ENCODE measurements at regions not wholly inside any gene's neighbourhood (a gene's known extent, or its start where the extent isn't known, plus 50 kb on each side); places are given as distances from the start of the nearest gene placed in this dataset.

DNA sequence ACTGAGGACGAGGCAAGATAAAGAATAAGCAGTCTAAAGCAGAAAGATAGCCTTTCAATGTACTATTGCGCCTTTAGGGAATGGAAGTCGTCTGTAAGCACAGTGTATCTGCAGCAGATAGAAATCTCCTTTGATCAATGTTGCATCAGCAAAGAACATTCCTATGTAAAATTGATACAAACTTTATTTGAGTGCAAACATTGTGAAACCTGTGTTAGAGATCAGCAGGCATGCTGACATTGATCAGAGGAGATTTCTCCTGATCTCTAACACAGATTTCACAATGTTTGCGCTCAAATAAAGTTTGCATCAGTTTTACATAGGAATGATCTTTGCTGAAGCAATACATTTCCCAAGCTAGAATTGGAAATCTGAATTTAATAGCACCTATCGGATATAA is 1446.8 kb downstream of the MRPL39 start:
- DNase-seq (ENCODE audit: low read depth, low spot score) (no peak), FAIRE-seq (no peak)
- no peaks in the 10 kb centered on the region for H3K79me2 ChIP-seq (ENCODE audit: control insufficient read depth, insufficient read depth, low read length)
- H2AFZ ChIP-seq (ENCODE audit: control insufficient read depth, low read length) = no peak overlapping the region
- H3K27me3 ChIP-seq (ENCODE audit: control insufficient read depth, extremely low read depth, insufficient read depth, low read length) = no peaks in the 10 kb centered on the region
- no peaks in the 10 kb centered on the region for H3K36me3 ChIP-seq (ENCODE audit: control insufficient read depth in 2 of 2, extremely low read depth in 1 of 2, insufficient read depth in 2 of 2, low read length in 2 of 2)
- no peak overlapping the region for H3K4me2 ChIP-seq (ENCODE audit: control insufficient read depth, extremely low read depth, insufficient read depth, low read depth, low read length)
- dilution Hi-C loops (cut with MboI; ENCODE audit: extremely low pct_ligation_motif_present, low sequenced_read_pairs) = no loop called here
- no peak for TF ChIP-seq EZH2 (IDR thresholded peaks at IDR 0.05; ENCODE audit: low read length)
- TF ChIP-seq, protein P1, sequence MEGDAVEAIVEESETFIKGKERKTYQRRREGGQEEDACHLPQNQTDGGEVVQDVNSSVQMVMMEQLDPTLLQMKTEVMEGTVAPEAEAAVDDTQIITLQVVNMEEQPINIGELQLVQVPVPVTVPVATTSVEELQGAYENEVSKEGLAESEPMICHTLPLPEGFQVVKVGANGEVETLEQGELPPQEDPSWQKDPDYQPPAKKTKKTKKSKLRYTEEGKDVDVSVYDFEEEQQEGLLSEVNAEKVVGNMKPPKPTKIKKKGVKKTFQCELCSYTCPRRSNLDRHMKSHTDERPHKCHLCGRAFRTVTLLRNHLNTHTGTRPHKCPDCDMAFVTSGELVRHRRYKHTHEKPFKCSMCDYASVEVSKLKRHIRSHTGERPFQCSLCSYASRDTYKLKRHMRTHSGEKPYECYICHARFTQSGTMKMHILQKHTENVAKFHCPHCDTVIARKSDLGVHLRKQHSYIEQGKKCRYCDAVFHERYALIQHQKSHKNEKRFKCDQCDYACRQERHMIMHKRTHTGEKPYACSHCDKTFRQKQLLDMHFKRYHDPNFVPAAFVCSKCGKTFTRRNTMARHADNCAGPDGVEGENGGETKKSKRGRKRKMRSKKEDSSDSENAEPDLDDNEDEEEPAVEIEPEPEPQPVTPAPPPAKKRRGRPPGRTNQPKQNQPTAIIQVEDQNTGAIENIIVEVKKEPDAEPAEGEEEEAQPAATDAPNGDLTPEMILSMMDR (optimal IDR thresholded peaks at IDR 0.05 in 1 of 3, IDR thresholded peaks at IDR 0.05 in 1 of 3, conservative IDR thresholded peaks at IDR 0.05 in 1 of 3; ENCODE audit: extremely low read depth in 1 of 3, insufficient read depth in 2 of 3, low read length in 3 of 3) = no peak
- H3K27ac ChIP-seq (ENCODE audit: control insufficient read depth, insufficient read depth, low read length) = no peak overlapping the region
- H3K4me3 ChIP-seq (ENCODE audit: control insufficient read depth in 2 of 3, extremely low read depth in 1 of 3, insufficient read depth in 2 of 3, low read depth in 1 of 3, low read length in 3 of 3) = no peak overlapping the region
- no peaks in the 10 kb centered on the region for H3K9me3 ChIP-seq (ENCODE audit: control insufficient read depth, low read depth, low read length)
- no peaks in the 10 kb centered on the region for H3K4me1 ChIP-seq (ENCODE audit: control insufficient read depth, extremely low read depth, insufficient read depth, low read length)
- no peak overlapping the region for H3K9ac ChIP-seq (ENCODE audit: control insufficient read depth, extremely low read depth, insufficient read depth, low read length)
- H3K9me1 ChIP-seq (ENCODE audit: control insufficient read depth, extremely low read depth, insufficient read depth, low read length) = no peaks in the 10 kb centered on the region
- H4K20me1 ChIP-seq (ENCODE audit: control insufficient read depth, extremely low read depth, insufficient read depth, low read length) = no peaks in the 10 kb centered on the region

DNA sequence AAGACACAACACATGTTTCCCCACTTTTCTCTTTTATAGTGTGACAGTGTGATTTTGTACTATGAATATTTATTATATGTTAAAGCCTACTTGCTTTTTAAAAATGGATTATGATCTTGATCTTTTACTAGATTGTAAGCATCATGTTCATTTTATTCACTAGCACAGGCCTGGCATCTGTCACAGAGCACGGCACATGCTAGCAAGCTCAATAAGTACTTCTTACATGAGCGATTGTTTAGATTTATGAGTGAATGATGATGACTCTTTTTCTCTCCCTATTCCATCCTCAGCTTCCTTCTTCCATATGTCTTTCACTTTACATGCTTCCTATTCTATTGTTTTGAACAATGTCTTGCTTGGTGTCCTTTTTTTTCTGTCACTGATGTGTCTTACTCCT is 1454.1 kb downstream of the MRPL39 start:
- dilution Hi-C loops (cut with MboI; ENCODE audit: extremely low pct_ligation_motif_present, low sequenced_read_pairs) = no loop called here
- H3K36me3 ChIP-seq (ENCODE audit: control insufficient read depth in 2 of 2, extremely low read depth in 1 of 2, insufficient read depth in 2 of 2, low read length in 2 of 2) = no peaks in the 10 kb centered on the region
- no peak overlapping the region for H3K4me2 ChIP-seq (ENCODE audit: control insufficient read depth, extremely low read depth, insufficient read depth, low read depth, low read length)
- DNase-seq (ENCODE audit: low read depth, low spot score) = no peak
- no peaks in the 10 kb centered on the region for H3K27me3 ChIP-seq (ENCODE audit: control insufficient read depth, extremely low read depth, insufficient read depth, low read length)
- no peak for FAIRE-seq
- no peaks in the 10 kb centered on the region for H3K4me1 ChIP-seq (ENCODE audit: control insufficient read depth, extremely low read depth, insufficient read depth, low read length)
- H3K79me2 ChIP-seq (ENCODE audit: control insufficient read depth, insufficient read depth, low read length) = no peaks in the 10 kb centered on the region
- TF ChIP-seq, protein P1 (optimal IDR thresholded peaks at IDR 0.05 in 1 of 3, IDR thresholded peaks at IDR 0.05 in 1 of 3, conservative IDR thresholded peaks at IDR 0.05 in 1 of 3; ENCODE audit: extremely low read depth in 1 of 3, insufficient read depth in 2 of 3, low read length in 3 of 3) = no peak
- no peak for TF ChIP-seq EZH2 (IDR thresholded peaks at IDR 0.05; ENCODE audit: low read length)
- H3K27ac ChIP-seq (ENCODE audit: control insufficient read depth, insufficient read depth, low read length) = no peak overlapping the region
- H2AFZ ChIP-seq (ENCODE audit: control insufficient read depth, low read length) = no peak overlapping the region
- H3K9me3 ChIP-seq (ENCODE audit: control insufficient read depth, low read depth, low read length) = no peaks in the 10 kb centered on the region
- no peak overlapping the region for H3K4me3 ChIP-seq (ENCODE audit: control insufficient read depth in 2 of 3, extremely low read depth in 1 of 3, insufficient read depth in 2 of 3, low read depth in 1 of 3, low read length in 3 of 3)
- no peaks in the 10 kb centered on the region for H3K9me1 ChIP-seq (ENCODE audit: control insufficient read depth, extremely low read depth, insufficient read depth, low read length)
- H3K9ac ChIP-seq (ENCODE audit: control insufficient read depth, extremely low read depth, insufficient read depth, low read length) = no peak overlapping the region
- H4K20me1 ChIP-seq (ENCODE audit: control insufficient read depth, extremely low read depth, insufficient read depth, low read length) = no peaks in the 10 kb centered on the region

Measured in keratinocyte (primary cell).